Calu3 (cell line): ENCODE measurements at regions not wholly inside any gene's neighbourhood (a gene's known extent, or its start where the extent isn't known, plus 50 kb on each side); places are given as distances from the start of the nearest gene placed in this dataset.

Experiments used
- BruUV-seq: library from RNA; stranded (reverse); fragments of 400-500 nt; replicated peaks from 2 replicates; lab custom pipeline; 2021; lab: Mats Ljungman, UMichigan
- CTCF ChIA-PET: fragments of 300-600 bp; sonication (Branson Sonifier 250); formaldehyde crosslinking; loops from one replicate; lab custom pipeline; 2022; ENCODE audit warnings: antibody characterized with exemption; lab: Charles Lee
- DNase-seq: peaks from one replicate; pipeline ENCODE4 v3.0.0; 2022
- H3K27ac Mint-ChIP-seq: one replicate; pipeline ENCODE4 v1.8.0; 2022; ENCODE audit warnings: mixed read lengths; ENCODE audit not compliant: unreplicated experiment
- H3K27me3 Mint-ChIP-seq: one replicate; pipeline ENCODE4 v1.8.0; 2022; ENCODE audit warnings: mixed read lengths; ENCODE audit not compliant: unreplicated experiment
- H3K36me3 Mint-ChIP-seq: one replicate; pipeline ENCODE4 v1.8.0; 2022; ENCODE audit warnings: mild to moderate bottlenecking, moderate library complexity, mixed read lengths; ENCODE audit not compliant: insufficient read depth, unreplicated experiment
- H3K4me1 Mint-ChIP-seq: one replicate; pipeline ENCODE4 v1.8.0; 2022; ENCODE audit warnings: mild to moderate bottlenecking, low read depth, mixed read lengths; ENCODE audit not compliant: unreplicated experiment
- H3K4me3 Mint-ChIP-seq: one replicate; pipeline ENCODE4 v1.8.0; 2022; ENCODE audit warnings: mild to moderate bottlenecking, low read depth, moderate library complexity, mixed read lengths; ENCODE audit not compliant: unreplicated experiment
- H3K9me3 Mint-ChIP-seq: one replicate; pipeline ENCODE4 v1.8.0; 2022; ENCODE audit warnings: low read depth, mixed read lengths; ENCODE audit not compliant: unreplicated experiment
- intact Hi-C: fragments of 100-400 bp; cut with micrococcal nuclease; formaldehyde crosslinking; loops from one replicate; pipeline ENCODE4 v1.10.0; 2022; ENCODE audit not compliant: unreplicated experiment
- TF ChIP-seq, protein P1 (sequence below): fragments of 200-600 bp; IDR thresholded peaks from one replicate; pipeline ENCODE4 v1.8.0; 2022; ENCODE audit warnings: antibody characterized with exemption; ENCODE audit not compliant: unreplicated experiment

DNA sequence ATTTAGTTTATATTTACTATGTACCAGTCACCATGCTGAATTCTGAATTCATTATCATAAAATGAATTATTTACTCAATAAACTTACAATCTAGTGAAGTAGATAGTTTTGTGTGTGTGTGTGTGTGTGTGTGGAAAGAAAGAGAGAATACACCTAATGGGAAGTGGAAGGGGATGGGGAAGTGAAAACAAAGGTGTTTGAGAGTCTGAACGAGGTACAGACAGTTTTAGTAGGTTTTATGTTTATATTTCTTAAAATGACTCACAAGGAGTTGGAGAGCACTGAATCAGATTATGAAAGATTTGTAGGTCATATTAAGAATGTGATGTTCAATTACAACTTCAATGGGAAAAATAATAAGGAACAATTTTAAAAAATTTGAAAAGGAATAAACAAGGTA lies 1753.0 kb downstream of the SLITRK1 start:
- H3K36me3 Mint-ChIP-seq, result no peaks in the 10 kb centered on the region
- H3K27ac Mint-ChIP-seq, result no peak overlapping the region
- no peak for DNase-seq
- BruUV-seq, result no TSS peak
- TF ChIP-seq, protein P1, sequence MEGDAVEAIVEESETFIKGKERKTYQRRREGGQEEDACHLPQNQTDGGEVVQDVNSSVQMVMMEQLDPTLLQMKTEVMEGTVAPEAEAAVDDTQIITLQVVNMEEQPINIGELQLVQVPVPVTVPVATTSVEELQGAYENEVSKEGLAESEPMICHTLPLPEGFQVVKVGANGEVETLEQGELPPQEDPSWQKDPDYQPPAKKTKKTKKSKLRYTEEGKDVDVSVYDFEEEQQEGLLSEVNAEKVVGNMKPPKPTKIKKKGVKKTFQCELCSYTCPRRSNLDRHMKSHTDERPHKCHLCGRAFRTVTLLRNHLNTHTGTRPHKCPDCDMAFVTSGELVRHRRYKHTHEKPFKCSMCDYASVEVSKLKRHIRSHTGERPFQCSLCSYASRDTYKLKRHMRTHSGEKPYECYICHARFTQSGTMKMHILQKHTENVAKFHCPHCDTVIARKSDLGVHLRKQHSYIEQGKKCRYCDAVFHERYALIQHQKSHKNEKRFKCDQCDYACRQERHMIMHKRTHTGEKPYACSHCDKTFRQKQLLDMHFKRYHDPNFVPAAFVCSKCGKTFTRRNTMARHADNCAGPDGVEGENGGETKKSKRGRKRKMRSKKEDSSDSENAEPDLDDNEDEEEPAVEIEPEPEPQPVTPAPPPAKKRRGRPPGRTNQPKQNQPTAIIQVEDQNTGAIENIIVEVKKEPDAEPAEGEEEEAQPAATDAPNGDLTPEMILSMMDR, result no peak
- intact Hi-C loops, result no loop called here
- no peaks in the 10 kb centered on the region for H3K4me1 Mint-ChIP-seq
- H3K9me3 Mint-ChIP-seq, result no peaks in the 10 kb centered on the region
- no peaks in the 10 kb centered on the region for H3K27me3 Mint-ChIP-seq
- H3K4me3 Mint-ChIP-seq, result no peak overlapping the region
- CTCF ChIA-PET, result no interaction called here

DNA sequence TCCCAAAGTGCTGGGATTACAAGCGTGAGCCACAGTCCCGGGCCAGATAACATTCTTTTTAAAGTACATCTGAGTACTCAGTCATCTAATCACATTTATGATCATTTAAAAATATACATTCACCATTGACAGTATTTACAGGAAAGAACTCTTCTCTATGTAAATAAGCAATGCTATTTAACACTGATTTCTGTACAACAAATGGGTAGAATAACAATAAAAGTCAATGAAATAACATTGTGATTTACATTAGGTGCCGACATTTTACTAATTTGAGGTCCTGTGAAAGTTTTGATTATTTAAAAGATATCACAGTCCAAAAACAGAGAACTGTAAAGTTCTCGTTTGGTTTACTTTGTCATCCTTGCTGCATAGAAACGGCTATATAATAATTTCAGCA lies 1763.7 kb downstream of the SLITRK1 start:
- CTCF ChIA-PET, result no interaction called here
- H3K27me3 Mint-ChIP-seq, result no peaks in the 10 kb centered on the region
- no peaks in the 10 kb centered on the region for H3K36me3 Mint-ChIP-seq
- BruUV-seq, result no TSS peak
- H3K4me3 Mint-ChIP-seq, result no peak overlapping the region
- no peak for DNase-seq
- no peaks in the 10 kb centered on the region for H3K9me3 Mint-ChIP-seq
- no peak overlapping the region for H3K27ac Mint-ChIP-seq
- intact Hi-C loops, result no loop called here
- no peaks in the 10 kb centered on the region for H3K4me1 Mint-ChIP-seq
- TF ChIP-seq, protein P1, result no peak

DNA sequence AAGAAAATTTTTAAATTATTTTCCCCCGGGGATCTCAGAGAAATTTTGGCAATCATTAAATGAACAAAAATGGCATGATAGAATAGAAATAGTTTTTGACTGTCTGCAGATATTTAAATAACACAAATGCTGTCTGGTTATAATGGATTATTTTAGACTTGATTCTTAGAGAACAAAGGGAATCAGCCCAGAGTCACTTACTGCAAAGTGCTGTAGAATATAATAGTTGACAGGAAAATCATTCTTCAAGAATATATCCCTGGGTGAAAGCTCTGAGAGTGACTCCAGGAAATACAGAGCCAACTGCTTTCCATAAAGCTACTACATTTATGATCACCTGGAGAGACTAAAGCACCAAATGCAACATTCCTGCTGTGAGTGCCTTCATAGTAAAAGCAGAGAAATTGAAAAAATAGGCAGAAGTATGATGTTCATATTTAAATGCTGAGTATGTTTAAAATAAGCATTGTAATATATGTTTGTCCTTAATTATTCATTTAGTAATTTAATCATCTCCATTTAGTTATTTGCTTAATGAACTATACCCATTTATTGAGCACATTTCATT lies 1765.8 kb downstream of the SLITRK1 start:
- TF ChIP-seq, protein P1, result no peak
- Mint-ChIP-seq H3K27ac (no peak overlapping the region), H3K4me3 (no peak overlapping the region), H3K9me3 (no peaks in the 10 kb centered on the region), H3K4me1 (no peaks in the 10 kb centered on the region), H3K36me3 (no peaks in the 10 kb centered on the region), H3K27me3 (no peaks in the 10 kb centered on the region)
- CTCF ChIA-PET, result no interaction called here
- intact Hi-C loops, result no loop called here
- BruUV-seq, result no TSS peak
- no peak for DNase-seq

GRCh38 chr13:82115391-82115790 lies 1766.9 kb downstream of the SLITRK1 start:
- Mint-ChIP-seq H3K36me3 (no peaks in the 10 kb centered on the region), H3K27ac (no peak overlapping the region), H3K9me3 (no peaks in the 10 kb centered on the region), H3K4me3 (no peak overlapping the region), H3K4me1 (no peaks in the 10 kb centered on the region), H3K27me3 (no peaks in the 10 kb centered on the region)
- BruUV-seq, result no TSS peak
- CTCF ChIA-PET, result no interaction called here
- no peak for DNase-seq
- intact Hi-C loops, result no loop called here
- TF ChIP-seq, protein P1, result no peak
